ENCODE measurements at regions not wholly inside any gene's neighbourhood (a gene's known extent, or its start where the extent isn't known, plus 50 kb on each side); places are given as distances from the start of the nearest gene placed in this dataset.

DNA sequence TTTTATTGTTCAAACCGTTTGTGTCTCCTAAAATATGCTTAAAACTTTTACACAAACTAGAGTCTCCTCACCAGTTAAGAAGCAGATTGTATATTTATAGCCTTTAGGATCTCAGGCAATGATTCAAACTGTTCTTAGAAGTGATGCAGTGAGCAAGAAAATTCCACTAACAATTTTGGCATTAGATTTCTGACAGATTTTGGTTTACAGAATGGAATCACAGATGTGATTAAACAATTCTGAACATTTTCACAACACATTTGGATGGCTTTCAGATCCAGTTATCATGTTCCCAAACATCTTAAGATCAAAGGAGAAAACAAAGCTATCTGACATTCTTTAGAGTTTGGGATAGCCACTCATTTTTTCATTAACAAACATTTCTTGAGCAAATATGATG is 181.7 kb upstream of the RIOK2 start:
- TF ChIP-seq, protein P1, sequence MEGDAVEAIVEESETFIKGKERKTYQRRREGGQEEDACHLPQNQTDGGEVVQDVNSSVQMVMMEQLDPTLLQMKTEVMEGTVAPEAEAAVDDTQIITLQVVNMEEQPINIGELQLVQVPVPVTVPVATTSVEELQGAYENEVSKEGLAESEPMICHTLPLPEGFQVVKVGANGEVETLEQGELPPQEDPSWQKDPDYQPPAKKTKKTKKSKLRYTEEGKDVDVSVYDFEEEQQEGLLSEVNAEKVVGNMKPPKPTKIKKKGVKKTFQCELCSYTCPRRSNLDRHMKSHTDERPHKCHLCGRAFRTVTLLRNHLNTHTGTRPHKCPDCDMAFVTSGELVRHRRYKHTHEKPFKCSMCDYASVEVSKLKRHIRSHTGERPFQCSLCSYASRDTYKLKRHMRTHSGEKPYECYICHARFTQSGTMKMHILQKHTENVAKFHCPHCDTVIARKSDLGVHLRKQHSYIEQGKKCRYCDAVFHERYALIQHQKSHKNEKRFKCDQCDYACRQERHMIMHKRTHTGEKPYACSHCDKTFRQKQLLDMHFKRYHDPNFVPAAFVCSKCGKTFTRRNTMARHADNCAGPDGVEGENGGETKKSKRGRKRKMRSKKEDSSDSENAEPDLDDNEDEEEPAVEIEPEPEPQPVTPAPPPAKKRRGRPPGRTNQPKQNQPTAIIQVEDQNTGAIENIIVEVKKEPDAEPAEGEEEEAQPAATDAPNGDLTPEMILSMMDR (IDR thresholded peaks at IDR 0.05; ENCODE audit: poor library complexity), result no peak
- no peak for TF ChIP-seq EZH2phosphoT487 (IDR thresholded peaks at IDR 0.05; ENCODE audit: low read depth, severe bottlenecking, unreplicated experiment)
- no peak for TF ChIP-seq EZH2 (IDR thresholded peaks at IDR 0.05; ENCODE audit: borderline replicate concordance)
